ENCODE measurements at regions not wholly inside any gene's neighbourhood (a gene's known extent, or its start where the extent isn't known, plus 50 kb on each side); places are given as distances from the start of the nearest gene placed in this dataset.

GRCh38 chr3:26799679-26800317 is 177.2 kb downstream of the LRRC3B start:
- DNase-seq (ENCODE audit: low spot score) = no peak
- CTCF ChIA-PET (ENCODE audit: unreplicated experiment) = no interaction called here
- intact Hi-C loops (cut with micrococcal nuclease; ENCODE audit: unreplicated experiment) = no loop called here
- Histone ChIP-seq H3K36me3 (ENCODE audit: insufficient read depth, low read length) (no peaks in the 10 kb centered on the region), H3K4me1 (ENCODE audit: insufficient read depth, low read length, poor library complexity, severe bottlenecking) (no peaks in the 10 kb centered on the region), H3K9me2 (ENCODE audit: insufficient read depth, low read length) (no peaks in the 10 kb centered on the region), H2AFZ (ENCODE audit: low read length) (no peak overlapping the region), H3K4me2 (ENCODE audit: low read length) (no peak overlapping the region), H3K4me3 (ENCODE audit: low read depth, low read length, poor library complexity, severe bottlenecking) (no peak overlapping the region), H3K9me3 (ENCODE audit: low read length) (no peaks in the 10 kb centered on the region), H4K20me1 (ENCODE audit: insufficient read depth, low read length) (no peaks in the 10 kb centered on the region), H3K79me2 (ENCODE audit: insufficient read depth, low read depth, low read length) (no peaks in the 10 kb centered on the region), H3K27ac (ENCODE audit: low read depth, low read length, poor library complexity, severe bottlenecking) (no peak overlapping the region)
- POLR2A ChIA-PET = no interaction called here
- TF ChIP-seq EZH2phosphoT487 (IDR thresholded peaks at IDR 0.05; ENCODE audit: borderline replicate concordance, low read depth, low read length) = no peak
- no peak for TF ChIP-seq CTCF (conservative IDR thresholded peaks at IDR 0.05; ENCODE audit: low read length)
- BruUV-seq (replicated peaks) = no TSS peak

- TF ChIP-seq EZH2phosphoT487 (IDR thresholded peaks at IDR 0.05; ENCODE audit: borderline replicate concordance, low read depth, low read length) (no peak), CTCF (conservative IDR thresholded peaks at IDR 0.05; ENCODE audit: low read length) (no peak)
- no peak overlapping the region for H2AFZ ChIP-seq (ENCODE audit: low read length)
- intact Hi-C loops (cut with micrococcal nuclease; ENCODE audit: unreplicated experiment) = no loop called here
- no peaks in the 10 kb centered on the region for H3K9me3 ChIP-seq (ENCODE audit: low read length)
- CTCF ChIA-PET (ENCODE audit: unreplicated experiment) = no interaction called here
- H3K4me1 ChIP-seq (ENCODE audit: insufficient read depth, low read length, poor library complexity, severe bottlenecking) = no peaks in the 10 kb centered on the region
- H3K27ac ChIP-seq (ENCODE audit: low read depth, low read length, poor library complexity, severe bottlenecking) = no peak overlapping the region
- H3K4me3 ChIP-seq (ENCODE audit: low read depth, low read length, poor library complexity, severe bottlenecking) = no peak overlapping the region
- BruUV-seq (replicated peaks) = no TSS peak
- DNase-seq (ENCODE audit: low spot score) = no peak
- H3K36me3 ChIP-seq (ENCODE audit: insufficient read depth, low read length) = no peaks in the 10 kb centered on the region
- POLR2A ChIA-PET = interaction anchor here (0.6 kb wide), 1 partner anchor 50 kb away, joined by 3 read pairs; no protein-coding TSS in a partner anchor
- H4K20me1 ChIP-seq (ENCODE audit: insufficient read depth, low read length) = no peaks in the 10 kb centered on the region
- no peaks in the 10 kb centered on the region for H3K9me2 ChIP-seq (ENCODE audit: insufficient read depth, low read length)
- no peak overlapping the region for H3K4me2 ChIP-seq (ENCODE audit: low read length)
- no peaks in the 10 kb centered on the region for H3K79me2 ChIP-seq (ENCODE audit: insufficient read depth, low read depth, low read length)
Observed at GRCh38 chr3:26807272-26807671, 184.7 kb downstream of the LRRC3B start.

GRCh38 chr3:26825454-26825853 is 202.9 kb downstream of the LRRC3B start:
- ChIA-PET POLR2A (no interaction called here), CTCF (ENCODE audit: unreplicated experiment) (no interaction called here)
- no TSS peak for BruUV-seq (replicated peaks)
- Histone ChIP-seq H3K4me3 (ENCODE audit: low read depth, low read length, poor library complexity, severe bottlenecking) (no peak overlapping the region), H2AFZ (ENCODE audit: low read length) (no peak overlapping the region), H3K27ac (ENCODE audit: low read depth, low read length, poor library complexity, severe bottlenecking) (no peak overlapping the region), H4K20me1 (ENCODE audit: insufficient read depth, low read length) (no peaks in the 10 kb centered on the region), H3K9me2 (ENCODE audit: insufficient read depth, low read length) (no peaks in the 10 kb centered on the region), H3K4me1 (ENCODE audit: insufficient read depth, low read length, poor library complexity, severe bottlenecking) (no peaks in the 10 kb centered on the region), H3K79me2 (ENCODE audit: insufficient read depth, low read depth, low read length) (no peaks in the 10 kb centered on the region), H3K4me2 (ENCODE audit: low read length) (no peak overlapping the region), H3K36me3 (ENCODE audit: insufficient read depth, low read length) (no peaks in the 10 kb centered on the region), H3K9me3 (ENCODE audit: low read length) (no peaks in the 10 kb centered on the region)
- intact Hi-C loops (cut with micrococcal nuclease; ENCODE audit: unreplicated experiment) = no loop called here
- TF ChIP-seq EZH2phosphoT487 (IDR thresholded peaks at IDR 0.05; ENCODE audit: borderline replicate concordance, low read depth, low read length) = no peak
- no peak for TF ChIP-seq CTCF (conservative IDR thresholded peaks at IDR 0.05; ENCODE audit: low read length)
- no peak for DNase-seq (ENCODE audit: low spot score)

Data from OCI-LY7 (cell line).